ENCODE measurements at regions not wholly inside any gene's neighbourhood (a gene's known extent, or its start where the extent isn't known, plus 50 kb on each side); places are given as distances from the start of the nearest gene placed in this dataset.

GRCh38 chr2:204110751-204111516 lies 174.4 kb downstream of the ICOS start:
- no peak for DNase-seq

GRCh38 chr2:204112084-204112770 lies 175.7 kb downstream of the ICOS start:
- DNase-seq = no peak

DNA sequence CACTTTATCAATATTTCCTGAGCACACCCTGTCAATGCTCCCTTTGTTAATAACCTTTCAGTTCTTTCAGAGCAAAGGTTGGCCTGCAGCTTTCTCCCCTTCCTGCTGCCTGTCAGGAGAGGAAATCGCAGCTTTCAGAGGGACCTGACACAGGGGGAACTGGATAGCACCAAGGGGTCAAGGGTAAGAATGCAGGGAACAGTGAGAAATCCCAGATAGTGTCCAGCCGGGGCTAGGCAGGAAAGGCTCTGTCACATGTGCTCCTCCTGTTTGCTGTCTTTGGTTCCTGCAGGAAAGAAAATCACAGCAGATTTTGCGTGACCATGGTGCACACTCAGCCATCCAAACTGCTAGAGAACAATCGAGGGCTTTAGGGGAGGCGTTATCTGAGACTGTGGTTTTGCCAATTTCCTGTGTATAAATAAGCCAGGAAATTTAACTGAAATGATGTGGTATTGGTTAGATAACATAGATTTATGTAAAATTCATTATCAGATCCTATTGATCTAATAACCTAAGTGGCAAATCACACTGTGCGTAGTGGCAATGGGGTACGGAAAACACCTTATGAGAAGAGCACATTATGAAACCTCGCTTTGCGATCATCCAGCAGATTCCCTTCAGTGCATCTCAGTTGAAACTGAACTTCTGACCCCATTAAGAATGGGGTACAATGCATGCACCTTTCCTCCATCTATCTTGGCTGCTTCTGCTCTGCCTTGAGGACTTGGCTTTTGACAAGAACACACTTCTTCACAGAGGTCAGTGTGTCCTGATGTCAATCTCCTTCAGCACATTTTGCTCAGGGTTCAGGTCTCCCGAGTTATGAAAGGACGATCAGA lies 178.0 kb downstream of the ICOS start:
- no peak for DNase-seq

DNA sequence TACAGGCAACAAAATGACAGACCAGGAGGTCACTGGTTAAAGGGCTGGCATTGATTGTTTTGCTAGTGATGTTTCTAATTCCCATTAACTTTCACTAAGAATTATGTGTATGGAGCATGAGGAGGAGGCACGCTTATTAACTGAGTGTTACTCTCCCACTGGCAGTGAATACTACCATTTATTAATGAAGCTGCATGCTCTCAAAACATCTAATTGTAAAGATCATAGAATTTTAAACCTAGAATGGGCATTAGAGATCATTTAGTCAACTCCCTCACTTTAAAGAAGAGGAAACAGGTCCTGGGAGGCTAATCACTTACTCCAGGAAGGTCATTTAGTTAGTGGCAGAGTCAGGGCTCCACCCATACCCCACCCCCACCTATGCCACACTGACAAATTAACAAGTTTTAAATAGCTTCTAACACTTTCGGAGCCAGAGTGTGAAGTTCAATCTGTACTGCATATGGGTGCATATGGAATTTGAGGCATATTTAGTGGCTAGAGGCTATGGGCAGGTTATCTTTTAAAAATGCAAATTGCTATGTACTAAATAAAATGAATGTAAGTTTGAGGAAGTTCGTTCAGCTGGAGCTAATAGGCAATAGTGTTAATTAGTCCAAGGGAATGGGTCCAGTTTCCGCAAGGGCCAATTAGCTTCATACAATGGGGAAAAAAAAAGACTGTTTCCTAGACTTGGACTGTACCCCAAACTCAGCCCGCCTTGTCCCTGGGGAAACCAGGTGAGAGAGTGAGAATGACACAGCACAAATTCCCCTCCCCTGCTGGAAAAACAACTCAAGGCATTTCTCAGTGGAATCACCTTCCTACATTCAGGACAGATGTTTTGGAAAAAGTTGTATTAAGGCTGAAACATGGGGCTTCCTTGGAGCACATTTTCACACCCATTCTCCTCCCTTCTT lies 178.8 kb downstream of the ICOS start:
- no peak for DNase-seq

DNA sequence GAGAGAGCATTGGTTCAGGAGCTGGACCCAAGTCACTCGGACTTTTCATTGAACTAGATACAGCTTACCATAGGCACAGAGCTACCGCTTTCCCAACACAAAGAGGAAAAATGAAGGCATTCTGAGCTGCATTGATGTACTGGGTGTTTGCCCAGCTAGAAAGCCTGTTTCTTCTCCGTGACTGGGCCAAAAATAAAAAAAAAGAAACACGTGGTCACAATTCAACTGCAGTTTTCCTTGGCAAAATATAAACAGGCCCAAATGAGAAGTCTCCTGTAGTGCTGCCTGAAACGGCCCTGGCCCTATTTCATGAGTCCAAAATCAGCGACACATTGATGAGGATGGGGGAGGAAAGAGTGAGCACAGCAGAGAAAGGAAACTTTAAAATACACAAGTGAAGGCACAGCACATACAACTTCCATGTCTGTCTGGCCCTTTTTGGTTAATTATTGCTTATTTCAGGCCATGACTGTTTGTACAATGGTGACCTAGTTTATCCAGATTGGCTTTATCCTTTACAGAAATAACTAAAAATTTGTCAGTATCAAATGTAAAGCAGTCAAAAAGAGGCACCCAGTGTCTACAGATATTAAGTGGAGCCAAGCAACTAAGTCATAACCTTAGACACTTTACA lies 179.7 kb downstream of the ICOS start:
- no peak for DNase-seq

- no peak for DNase-seq
Observed at GRCh38 chr2:204122425-204122824, 185.9 kb downstream of the ICOS start.

GRCh38 chr2:204124140-204124750 lies 187.7 kb downstream of the ICOS start:
- no peak for DNase-seq

DNA sequence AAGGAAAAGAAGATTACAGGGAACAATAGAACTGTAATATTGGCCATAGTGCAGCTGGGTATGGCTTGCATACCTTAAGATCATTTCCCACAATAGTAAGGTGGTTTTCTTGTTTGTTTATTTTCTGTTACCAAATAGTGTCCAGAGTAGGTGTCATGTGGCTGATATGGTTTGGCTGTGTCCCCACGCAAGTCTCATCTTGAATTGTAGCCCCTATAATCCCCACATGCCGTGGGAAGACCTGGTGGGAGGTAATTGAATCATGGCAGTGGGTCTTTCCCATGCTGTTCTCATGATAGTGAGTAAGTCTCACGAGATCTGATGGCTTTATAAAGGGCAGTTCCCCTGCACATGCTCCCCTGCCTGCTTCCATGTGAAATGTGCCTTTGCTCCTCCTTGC lies 190.1 kb downstream of the ICOS start:
- no peak for DNase-seq

GRCh38 chr2:204127238-204127637 lies 190.7 kb downstream of the ICOS start:
- peak; percentile 14 for DNase-seq

GRCh38 chr2:204129591-204130294 lies 193.2 kb downstream of the ICOS start:
- DNase-seq = no peak

DNA sequence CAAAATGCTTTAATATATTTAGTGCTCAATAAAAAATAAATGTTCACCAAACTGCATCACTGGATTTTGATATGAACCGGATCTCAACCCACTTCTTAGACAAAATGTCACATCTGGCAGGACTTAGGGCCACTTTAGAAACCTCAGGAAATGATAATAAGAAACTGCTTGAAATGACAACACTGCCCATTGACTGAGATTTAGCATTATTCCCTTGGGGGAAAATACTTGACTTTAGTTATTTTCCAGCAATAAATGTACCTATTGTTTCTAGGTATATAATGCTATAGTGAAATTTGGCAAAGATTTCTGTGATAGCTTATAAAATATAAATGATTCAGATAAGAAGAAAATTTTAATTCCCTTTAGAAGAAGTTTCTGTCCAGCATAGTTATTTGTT lies 195.1 kb downstream of the ICOS start:
- DNase-seq = no peak

DNA sequence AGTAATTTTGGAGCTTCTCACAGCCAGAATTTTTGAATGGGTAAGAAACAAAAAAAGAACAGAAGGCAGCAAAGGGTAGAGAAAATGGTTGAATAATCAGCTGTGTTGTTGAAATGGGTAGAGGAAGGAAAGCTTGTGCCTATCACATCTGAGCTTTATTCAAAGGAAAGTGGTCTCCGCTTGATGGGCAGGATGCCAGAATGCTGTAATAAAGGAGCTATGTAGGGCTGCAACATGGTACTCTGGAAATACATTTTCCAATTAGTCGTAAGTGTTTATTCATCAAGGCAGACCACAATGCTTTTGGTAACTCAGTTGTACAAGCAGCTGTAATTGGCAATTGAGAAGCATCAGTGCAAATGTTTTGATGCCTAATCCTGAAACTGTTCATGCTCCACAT lies 196.9 kb downstream of the ICOS start:
- no peak for DNase-seq

GRCh38 chr2:204134421-204134820 lies 197.9 kb downstream of the ICOS start:
- no peak for DNase-seq

GRCh38 chr2:204135752-204136151 lies 199.2 kb downstream of the ICOS start:
- no peak for DNase-seq

DNA sequence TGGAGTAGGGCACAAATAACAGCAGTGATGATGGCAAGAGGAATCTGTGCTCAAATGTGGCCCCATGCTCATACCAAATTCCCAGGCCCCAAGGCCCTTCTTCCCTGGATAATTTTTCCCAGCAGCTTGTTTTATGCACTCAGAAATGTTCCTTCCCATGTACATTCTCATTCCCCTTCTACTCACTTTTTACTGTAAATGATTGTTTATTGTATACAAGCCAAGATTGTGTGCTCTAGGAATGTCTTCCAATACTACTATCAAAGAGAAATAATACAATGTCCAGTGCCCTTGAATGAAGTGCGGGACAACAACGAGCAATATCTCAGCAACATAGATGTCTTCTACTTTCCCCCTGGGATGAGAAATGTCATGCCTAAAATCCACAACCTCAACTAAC lies 201.6 kb downstream of the ICOS start:
- no peak for DNase-seq

DNA sequence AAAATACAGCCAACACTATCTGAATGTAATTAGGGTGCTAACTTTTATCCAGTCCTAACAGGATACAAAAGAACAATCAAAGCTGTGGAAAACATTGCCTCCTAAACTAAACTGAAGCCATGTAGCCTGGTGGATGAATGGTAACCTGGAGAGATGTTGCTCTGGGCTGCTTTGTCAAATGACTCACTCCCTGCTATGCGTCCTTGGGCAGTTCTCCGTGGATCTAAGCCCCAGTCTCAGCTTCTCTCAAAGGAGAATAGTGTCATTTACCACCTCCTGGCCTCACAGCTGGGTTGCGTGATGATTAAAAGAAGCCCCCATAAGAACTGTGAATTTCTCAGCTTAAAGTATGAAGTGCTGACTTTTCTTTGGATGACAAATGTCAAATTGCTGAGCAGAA lies 203.7 kb downstream of the ICOS start:
- DNase-seq = no peak

DNA sequence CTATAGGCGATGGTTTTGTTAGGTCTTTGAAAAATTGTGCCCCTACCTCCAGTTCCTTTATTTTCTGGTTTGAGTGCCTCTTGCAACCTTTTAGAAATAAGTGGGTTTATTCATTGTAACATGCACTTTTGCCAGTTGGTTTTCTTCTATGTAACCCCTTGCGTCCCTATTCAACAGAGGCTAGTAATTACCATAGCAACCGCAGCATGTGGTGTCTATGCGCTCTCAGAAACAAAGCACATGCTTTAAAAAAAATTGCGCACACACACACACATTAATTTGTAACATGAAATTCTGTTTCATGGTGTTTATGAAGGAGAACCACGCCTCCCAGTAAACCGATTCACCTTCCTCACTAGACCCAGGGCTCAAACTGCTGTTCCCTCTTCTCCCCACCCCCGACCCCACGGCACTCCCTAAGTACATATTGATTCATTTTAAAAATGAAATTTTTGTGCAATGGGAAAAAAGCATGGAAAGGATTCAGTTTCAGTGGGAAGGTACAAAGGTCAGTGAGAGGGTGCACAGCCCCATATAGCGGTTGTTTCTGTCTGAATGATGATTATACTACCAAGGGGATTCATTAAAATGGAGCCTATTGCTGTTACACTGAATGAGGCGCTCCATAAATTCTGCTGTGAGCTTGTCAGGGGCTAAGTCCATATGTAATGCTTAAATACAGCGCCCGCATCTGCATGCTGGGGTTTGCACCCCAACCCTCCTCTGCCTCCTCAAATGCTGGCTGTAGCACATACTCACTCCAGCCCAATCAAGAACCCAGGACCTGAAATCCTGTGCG lies 206.9 kb downstream of the ICOS start:
- no peak for DNase-seq

- no peak for DNase-seq
Observed at GRCh38 chr2:204144492-204144891, 207.9 kb downstream of the ICOS start.

- DNase-seq = peak; percentile 89
Observed at GRCh38 chr2:204145263-204145751, 208.7 kb downstream of the ICOS start.

DNA sequence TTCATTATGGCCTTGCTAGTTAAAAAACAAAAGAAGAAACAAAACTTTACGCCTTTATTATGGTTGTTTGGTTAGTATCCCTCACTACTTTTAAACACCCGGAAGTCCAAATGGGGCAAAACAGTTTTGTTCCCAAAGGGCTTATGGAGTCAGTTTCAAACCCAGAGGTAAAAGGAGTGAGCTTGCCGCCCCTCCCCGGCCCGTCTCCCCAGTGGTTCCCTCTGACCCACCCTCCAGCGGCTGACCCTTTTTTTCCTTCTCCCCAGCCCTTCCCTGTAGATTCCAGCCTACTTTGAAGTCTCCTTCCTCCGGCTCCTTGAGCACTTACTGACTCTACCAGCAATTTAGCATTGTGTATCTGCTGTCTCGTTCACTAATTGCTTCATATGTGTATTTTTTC lies 209.2 kb downstream of the ICOS start:
- no peak for DNase-seq

All from hematopoietic multipotent progenitor cell treated with erythropoietin and hydrocortisone succinate and interleukin-3 and kit ligand, for 6 days (in vitro differentiated cells).